Prostate gland (tissue), 2 donors: ENCODE measurements at regions not wholly inside any gene's neighbourhood (a gene's known extent, or its start where the extent isn't known, plus 50 kb on each side); places are given as distances from the start of the nearest gene placed in this dataset.

Source experiments
- CTCF ChIP-seq, 4 experiments: fragments of 200-600 bp in 2 of 4; fragments of 450-650 bp in 2 of 4; sonication (generic) in 2 of 4; IDR thresholded peaks; 1 replicate in 3 of 4; 2 replicates in 1 of 4; pipeline ENCODE4 v1.5.1; 2016 to 2019; ENCODE audit warnings: antibody characterized with exemption in 4 of 4, mild to moderate bottlenecking in 2 of 4, moderate library complexity in 2 of 4
- POLR2A ChIP-seq: fragments of 450-650 bp; IDR thresholded peaks from one replicate; pipeline ENCODE4 v1.6.1; 2016; ENCODE audit warnings: antibody characterized with exemption, mild to moderate bottlenecking

- TF ChIP-seq CTCF (IDR thresholded peaks at IDR 0.05) (no peak), POLR2A (no peak)
Measured at GRCh38 chr7:16934722-16935340, 53.0 kb upstream of the AGR3 start.
